Neural crest cell (in vitro differentiated cells): ENCODE measurements at regions not wholly inside any gene's neighbourhood (a gene's known extent, or its start where the extent isn't known, plus 50 kb on each side); places are given as distances from the start of the nearest gene placed in this dataset.
A peak's percentile ranks its signal among the peaks of the same experiment; 100 is the strongest.

Experiments
- DNase-seq: peaks from one replicate; pipeline ENCODE4 v3.0.0; 2021; ENCODE audit warnings: low read depth, mixed read lengths, low spot score
- H3K27ac Mint-ChIP-seq: one replicate; pipeline ENCODE4 v1.8.0; 2021; ENCODE audit warnings: mild to moderate bottlenecking, mixed read lengths; ENCODE audit not compliant: unreplicated experiment
- H3K27me3 Mint-ChIP-seq: 2 replicates; pipeline ENCODE4 v1.8.0; 2021; ENCODE audit warnings: low read depth, mild to moderate bottlenecking, mixed read lengths
- H3K36me3 Mint-ChIP-seq: 2 replicates; pipeline ENCODE4 v1.8.0; 2021; ENCODE audit warnings: low read depth, mild to moderate bottlenecking, mixed read lengths
- H3K4me1 Mint-ChIP-seq: 2 replicates; pipeline ENCODE4 v1.8.0; 2021; ENCODE audit warnings: mixed read lengths
- H3K4me3 Mint-ChIP-seq: one replicate; pipeline ENCODE4 v1.8.0; 2021; ENCODE audit warnings: mild to moderate bottlenecking, mixed read lengths
- H3K9me3 Mint-ChIP-seq: 2 replicates; pipeline ENCODE4 v1.8.0; 2021; ENCODE audit warnings: mixed read lengths
- CTCF ChIP-seq: fragments of 200-600 bp; sonication (generic); conservative IDR thresholded peaks from 2 replicates; pipeline ENCODE4 v1.5.0; 2021; ENCODE audit warnings: antibody characterized with exemption, mild to moderate bottlenecking

DNA sequence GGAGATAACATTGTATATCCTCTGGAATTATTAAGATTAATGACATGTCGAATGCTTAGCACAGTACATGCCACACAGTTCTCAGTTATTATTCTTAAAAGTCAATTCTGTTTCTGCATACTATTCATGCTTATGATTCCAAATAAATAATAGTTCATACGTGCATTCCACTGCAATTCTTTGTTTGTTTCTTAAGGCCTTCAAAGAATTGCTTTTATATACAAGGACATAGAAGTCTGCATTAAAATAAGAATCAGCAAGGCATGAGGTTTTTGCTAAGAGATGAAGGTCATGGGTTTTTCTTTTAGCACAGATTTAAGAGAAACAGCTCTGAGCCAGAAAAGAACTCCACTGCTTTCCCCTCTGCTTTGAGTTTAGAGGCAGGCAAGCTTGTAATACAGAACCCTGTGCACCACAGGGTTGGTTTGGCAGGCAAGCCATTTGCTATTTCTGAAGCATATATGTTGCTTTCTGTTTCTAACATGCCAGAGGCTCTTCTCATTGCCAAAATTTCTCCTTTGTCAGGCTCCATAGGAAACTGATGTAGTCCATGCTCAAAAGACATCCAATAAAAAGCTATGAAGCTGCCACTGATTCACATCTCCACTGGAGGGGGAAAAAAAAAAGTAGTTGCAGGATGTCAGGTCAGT is 420.6 kb upstream of the TYRP1 start:
- H3K9me3 Mint-ChIP-seq: no peaks in the 10 kb centered on the region
- no peak for DNase-seq
- H3K27ac Mint-ChIP-seq: no peak overlapping the region
- H3K27me3 Mint-ChIP-seq: no peaks in the 10 kb centered on the region
- H3K4me3 Mint-ChIP-seq: no peak overlapping the region
- no peak for TF ChIP-seq CTCF
- no peaks in the 10 kb centered on the region for H3K36me3 Mint-ChIP-seq
- H3K4me1 Mint-ChIP-seq: peaks cover 21% of the 10 kb centered on the region

GRCh38 chr9:12274577-12274976 is 418.6 kb upstream of the TYRP1 start:
- H3K27me3 Mint-ChIP-seq: no peaks in the 10 kb centered on the region
- peaks cover 21% of the 10 kb centered on the region for H3K4me1 Mint-ChIP-seq
- H3K36me3 Mint-ChIP-seq: no peaks in the 10 kb centered on the region
- no peak overlapping the region for H3K4me3 Mint-ChIP-seq
- TF ChIP-seq CTCF: no peak
- H3K27ac Mint-ChIP-seq: peak overlapping the region; percentile 16
- DNase-seq: no peak
- no peaks in the 10 kb centered on the region for H3K9me3 Mint-ChIP-seq

- no peaks in the 10 kb centered on the region for H3K27me3 Mint-ChIP-seq
- no peak overlapping the region for H3K4me3 Mint-ChIP-seq
- no peak for DNase-seq
- H3K9me3 Mint-ChIP-seq: peaks cover 6% of the 10 kb centered on the region
- H3K36me3 Mint-ChIP-seq: no peaks in the 10 kb centered on the region
- no peak for TF ChIP-seq CTCF
- H3K27ac Mint-ChIP-seq: no peak overlapping the region
- H3K4me1 Mint-ChIP-seq: peaks cover 21% of the 10 kb centered on the region
Measured at GRCh38 chr9:12276505-12276904, 416.7 kb upstream of the TYRP1 start.

DNA sequence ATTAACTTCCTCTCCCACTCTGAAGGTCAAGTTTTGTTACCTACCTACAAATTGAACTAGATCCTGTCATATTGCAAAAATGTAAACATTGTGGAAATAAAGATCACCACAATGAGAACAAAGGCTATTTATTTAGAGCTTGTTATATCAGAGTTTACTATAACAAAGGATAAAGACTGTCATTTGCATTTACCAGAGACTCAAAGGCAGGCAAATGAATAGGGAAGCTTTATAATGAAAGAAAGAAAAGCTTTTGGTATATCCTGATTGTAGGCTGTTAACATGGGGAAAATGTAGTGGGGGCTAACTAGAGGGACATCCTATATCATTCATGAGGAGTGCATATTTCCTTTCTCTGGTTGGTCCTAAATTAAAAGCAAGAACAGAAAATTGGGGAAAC is 403.5 kb upstream of the TYRP1 start:
- no peak for DNase-seq
- peaks cover 6% of the 10 kb centered on the region for H3K4me1 Mint-ChIP-seq
- no peaks in the 10 kb centered on the region for H3K27me3 Mint-ChIP-seq
- no peak overlapping the region for H3K4me3 Mint-ChIP-seq
- no peaks in the 10 kb centered on the region for H3K9me3 Mint-ChIP-seq
- H3K27ac Mint-ChIP-seq: no peak overlapping the region
- no peak for TF ChIP-seq CTCF
- H3K36me3 Mint-ChIP-seq: no peaks in the 10 kb centered on the region

- peaks cover 6% of the 10 kb centered on the region for H3K4me1 Mint-ChIP-seq
- no peak for DNase-seq
- no peaks in the 10 kb centered on the region for H3K27me3 Mint-ChIP-seq
- no peaks in the 10 kb centered on the region for H3K36me3 Mint-ChIP-seq
- H3K4me3 Mint-ChIP-seq: no peak overlapping the region
- no peak overlapping the region for H3K27ac Mint-ChIP-seq
- TF ChIP-seq CTCF: no peak
- no peaks in the 10 kb centered on the region for H3K9me3 Mint-ChIP-seq
Measured at GRCh38 chr9:12290166-12290869, 402.9 kb upstream of the TYRP1 start.
